Loucy (cell line): ENCODE measurements at regions not wholly inside any gene's neighbourhood (a gene's known extent, or its start where the extent isn't known, plus 50 kb on each side); places are given as distances from the start of the nearest gene placed in this dataset.
"Not testable (repeated sequence)": the region's sequence is repeated elsewhere in the genome, so short reads cannot be mapped to it uniquely, and the experiment has no call there.

Source experiments
- H2AFZ ChIP-seq: fragments of 200-600 bp; sonication (generic); 2 replicates; pipeline ENCODE4 v1.6.0; 2016; ENCODE audit warnings: antibody characterized with exemption, mild to moderate bottlenecking, low read length, moderate library complexity
- H3F3A ChIP-seq: fragments of 200-600 bp; 2 replicates; pipeline ENCODE4 v1.6.0; 2016; ENCODE audit warnings: antibody characterized with exemption, low read depth, mild to moderate bottlenecking
- H3K27me3 ChIP-seq: fragments of 200-600 bp; sonication (generic); 2 replicates; pipeline ENCODE4 v1.6.1; 2014; ENCODE audit warnings: low read length, mild to moderate bottlenecking; ENCODE audit not compliant: insufficient read depth, poor library complexity, severe bottlenecking
- H3K36me3 ChIP-seq: fragments of 200-600 bp; sonication (generic); 2 replicates; pipeline ENCODE4 v1.6.1; 2016; ENCODE audit warnings: low read length; ENCODE audit not compliant: insufficient read depth
- H3K4me1 ChIP-seq: fragments of 200-600 bp; sonication (generic); 2 replicates; pipeline ENCODE4 v1.5.1; 2014; ENCODE audit warnings: low read length, mild to moderate bottlenecking; ENCODE audit not compliant: insufficient read depth, poor library complexity, severe bottlenecking
- H3K4me2 ChIP-seq: fragments of 200-600 bp; sonication (generic); 2 replicates; pipeline ENCODE4 v1.6.0; 2014; ENCODE audit warnings: antibody characterized with exemption, low read length, low read depth, mild to moderate bottlenecking; ENCODE audit not compliant: poor library complexity, severe bottlenecking
- H3K4me3 ChIP-seq: fragments of 200-600 bp; sonication (generic); 2 replicates; pipeline ENCODE4 v1.5.1; 2014; ENCODE audit warnings: low read length, mild to moderate bottlenecking, mixed read lengths; ENCODE audit not compliant: poor library complexity, severe bottlenecking
- H3K79me2 ChIP-seq: fragments of 200-600 bp; sonication (generic); 2 replicates; pipeline ENCODE4 v1.6.1; 2014; ENCODE audit warnings: low read length; ENCODE audit not compliant: insufficient read depth
- H3K9ac ChIP-seq: fragments of 200-600 bp; sonication (generic); 2 replicates; pipeline ENCODE4 v1.6.0; 2014; ENCODE audit warnings: mild to moderate bottlenecking, low read depth, low read length, moderate library complexity; ENCODE audit not compliant: poor library complexity, severe bottlenecking
- H3K9me2 ChIP-seq: fragments of 200-600 bp; sonication (generic); replicated peaks from 2 replicates; pipeline ENCODE4 v1.6.1; 2016; ENCODE audit warnings: low read depth, low read length, mixed read lengths
- H3K9me3 ChIP-seq: fragments of 200-600 bp; sonication (generic); 2 replicates; pipeline ENCODE4 v1.6.1; 2014; ENCODE audit warnings: mild to moderate bottlenecking, antibody characterized with exemption, low read length, low read depth; ENCODE audit not compliant: insufficient read depth
- H4K20me1 ChIP-seq: fragments of 200-600 bp; sonication (generic); 2 replicates; pipeline ENCODE4 v1.6.0; 2014; ENCODE audit warnings: antibody characterized with exemption, low read length, mild to moderate bottlenecking; ENCODE audit not compliant: insufficient read depth, poor library complexity, severe bottlenecking
- CTCF ChIP-seq: fragments of 200-600 bp; sonication (generic); conservative IDR thresholded peaks from 2 replicates; pipeline ENCODE4 v1.5.1; 2014; ENCODE audit warnings: mild to moderate bottlenecking, antibody characterized with exemption, low read length
- EZH2phosphoT487 ChIP-seq: fragments of 200-600 bp; IDR thresholded peaks from 2 replicates; pipeline ENCODE4 v1.6.1; 2018; ENCODE audit warnings: antibody characterized with exemption, mild to moderate bottlenecking, moderate library complexity, borderline replicate concordance

- H2AFZ ChIP-seq, result no peak overlapping the region
- no peaks in the 10 kb centered on the region; the same call in 1 of the 2 replicates for H3K9me3 ChIP-seq
- H3K27me3 ChIP-seq, result no peaks in the 10 kb centered on the region
- TF ChIP-seq EZH2phosphoT487 (no peak), CTCF (no peak)
- no peak overlapping the region for H3K9ac ChIP-seq
- no peak overlapping the region for H3K4me2 ChIP-seq
- no peak overlapping the region for H3K4me3 ChIP-seq
- no peaks in the 10 kb centered on the region for H3K36me3 ChIP-seq
- H3F3A ChIP-seq, result no peaks in the 10 kb centered on the region
- no peaks in the 10 kb centered on the region for H3K9me2 ChIP-seq
- H3K4me1 ChIP-seq, result no peaks in the 10 kb centered on the region
- no peaks in the 10 kb centered on the region for H3K79me2 ChIP-seq
- H4K20me1 ChIP-seq, result no peaks in the 10 kb centered on the region
These were observed 280.2 kb downstream of the FOXL1 start for GRCh38 chr16:86858501-86858900.

GRCh38 chr16:86861270-86861858, 283.0 kb downstream of the FOXL1 start:
- H3K4me2 ChIP-seq, H3K9me3 ChIP-seq, H2AFZ ChIP-seq, H3K4me3 ChIP-seq, H4K20me1 ChIP-seq, H3K27me3 ChIP-seq, H3K4me1 ChIP-seq, H3K9me2 ChIP-seq, H3K9ac ChIP-seq, H3K79me2 ChIP-seq, H3K36me3 ChIP-seq, H3F3A ChIP-seq: not testable (repeated sequence)

- Histone ChIP-seq H4K20me1 (no peaks in the 10 kb centered on the region), H2AFZ (no peak overlapping the region), H3K9ac (no peak overlapping the region), H3F3A (no peaks in the 10 kb centered on the region), H3K9me2 (no peaks in the 10 kb centered on the region), H3K27me3 (no peaks in the 10 kb centered on the region), H3K4me2 (no peak overlapping the region), H3K9me3 (no peaks in the 10 kb centered on the region; the same call in 1 of the 2 replicates), H3K4me3 (no peak overlapping the region), H3K36me3 (no peaks in the 10 kb centered on the region), H3K79me2 (no peaks in the 10 kb centered on the region), H3K4me1 (no peaks in the 10 kb centered on the region)
- no peak for TF ChIP-seq EZH2phosphoT487
- TF ChIP-seq CTCF, result no peak
These were observed 284.4 kb downstream of the FOXL1 start for GRCh38 chr16:86862595-86863280.

GRCh38 chr16:86863609-86864008, 285.3 kb downstream of the FOXL1 start:
- H3K36me3 ChIP-seq, result no peaks in the 10 kb centered on the region
- no peaks in the 10 kb centered on the region; the same call in 1 of the 2 replicates for H3K9me3 ChIP-seq
- no peaks in the 10 kb centered on the region for H3K9me2 ChIP-seq
- H2AFZ ChIP-seq, result no peak overlapping the region
- no peaks in the 10 kb centered on the region for H3K4me1 ChIP-seq
- no peaks in the 10 kb centered on the region for H4K20me1 ChIP-seq
- H3K4me2 ChIP-seq, result no peak overlapping the region
- H3K4me3 ChIP-seq, result no peak overlapping the region
- H3K27me3 ChIP-seq, result no peaks in the 10 kb centered on the region
- no peak overlapping the region for H3K9ac ChIP-seq
- TF ChIP-seq CTCF, result no peak
- TF ChIP-seq EZH2phosphoT487, result no peak
- H3K79me2 ChIP-seq, result no peaks in the 10 kb centered on the region
- H3F3A ChIP-seq, result no peaks in the 10 kb centered on the region
